ENCODE measurements at regions not wholly inside any gene's neighbourhood (a gene's known extent, or its start where the extent isn't known, plus 50 kb on each side); places are given as distances from the start of the nearest gene placed in this dataset.

GRCh38 chr4:132526652-132527051 is 622.4 kb upstream of the PCDH10 start:
- TF ChIP-seq, protein P1, sequence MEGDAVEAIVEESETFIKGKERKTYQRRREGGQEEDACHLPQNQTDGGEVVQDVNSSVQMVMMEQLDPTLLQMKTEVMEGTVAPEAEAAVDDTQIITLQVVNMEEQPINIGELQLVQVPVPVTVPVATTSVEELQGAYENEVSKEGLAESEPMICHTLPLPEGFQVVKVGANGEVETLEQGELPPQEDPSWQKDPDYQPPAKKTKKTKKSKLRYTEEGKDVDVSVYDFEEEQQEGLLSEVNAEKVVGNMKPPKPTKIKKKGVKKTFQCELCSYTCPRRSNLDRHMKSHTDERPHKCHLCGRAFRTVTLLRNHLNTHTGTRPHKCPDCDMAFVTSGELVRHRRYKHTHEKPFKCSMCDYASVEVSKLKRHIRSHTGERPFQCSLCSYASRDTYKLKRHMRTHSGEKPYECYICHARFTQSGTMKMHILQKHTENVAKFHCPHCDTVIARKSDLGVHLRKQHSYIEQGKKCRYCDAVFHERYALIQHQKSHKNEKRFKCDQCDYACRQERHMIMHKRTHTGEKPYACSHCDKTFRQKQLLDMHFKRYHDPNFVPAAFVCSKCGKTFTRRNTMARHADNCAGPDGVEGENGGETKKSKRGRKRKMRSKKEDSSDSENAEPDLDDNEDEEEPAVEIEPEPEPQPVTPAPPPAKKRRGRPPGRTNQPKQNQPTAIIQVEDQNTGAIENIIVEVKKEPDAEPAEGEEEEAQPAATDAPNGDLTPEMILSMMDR (conservative IDR thresholded peaks at IDR 0.05; ENCODE audit: low read depth, low read length) = no peak
- no peak for TF ChIP-seq EZH2 (IDR thresholded peaks at IDR 0.05; ENCODE audit: low read length, unreplicated experiment)
